Gastrocnemius medialis (tissue), 4 donors: ENCODE measurements at regions not wholly inside any gene's neighbourhood (a gene's known extent, or its start where the extent isn't known, plus 50 kb on each side); places are given as distances from the start of the nearest gene placed in this dataset.

ENCODE experiments used
- CTCF ChIP-seq, 5 experiments: fragments of 450-650 bp in 3 of 5; fragments of 200-600 bp in 2 of 5; sonication (generic) in 2 of 5; IDR thresholded peaks in 4 of 5; conservative IDR thresholded peaks in 1 of 5; 1 replicate in 4 of 5; 2 replicates in 1 of 5; pipeline ENCODE4 v1.5.1; 2016 to 2019; ENCODE audit warnings: antibody characterized with exemption in 5 of 5, mild to moderate bottlenecking in 3 of 5, moderate library complexity in 3 of 5
- POLR2A ChIP-seq, 2 donors: fragments of 450-650 bp; IDR thresholded peaks; one replicate each; pipeline ENCODE4 v1.6.1; 2017; ENCODE audit warnings: antibody characterized with exemption in 2 of 2, mild to moderate bottlenecking in 2 of 2, moderate library complexity in 2 of 2

GRCh38 chr6:142627474-142627873, 317.5 kb downstream of the HIVEP2 start:
- no peak for TF ChIP-seq CTCF (IDR thresholded peaks at IDR 0.05 in 4 of 5, conservative IDR thresholded peaks at IDR 0.05 in 1 of 5)
- TF ChIP-seq POLR2A (IDR thresholded peaks at IDR 0.05): no peak
